CD4-positive, alpha-beta T cell treated with Interferon gamma for 1 hour (primary cell): ENCODE measurements at regions not wholly inside any gene's neighbourhood (a gene's known extent, or its start where the extent isn't known, plus 50 kb on each side); places are given as distances from the start of the nearest gene placed in this dataset.
"Not testable (repeated sequence)": the region's sequence is repeated elsewhere in the genome, so short reads cannot be mapped to it uniquely, and the experiment has no call there.

Experiments
- DNase-seq: peaks from one replicate; pipeline ENCODE4 v3.0.0-alpha.2; 2020

GRCh38 chr15:56568466-56569167, 103.7 kb upstream of the MNS1 start:
- DNase-seq: no peak

DNA sequence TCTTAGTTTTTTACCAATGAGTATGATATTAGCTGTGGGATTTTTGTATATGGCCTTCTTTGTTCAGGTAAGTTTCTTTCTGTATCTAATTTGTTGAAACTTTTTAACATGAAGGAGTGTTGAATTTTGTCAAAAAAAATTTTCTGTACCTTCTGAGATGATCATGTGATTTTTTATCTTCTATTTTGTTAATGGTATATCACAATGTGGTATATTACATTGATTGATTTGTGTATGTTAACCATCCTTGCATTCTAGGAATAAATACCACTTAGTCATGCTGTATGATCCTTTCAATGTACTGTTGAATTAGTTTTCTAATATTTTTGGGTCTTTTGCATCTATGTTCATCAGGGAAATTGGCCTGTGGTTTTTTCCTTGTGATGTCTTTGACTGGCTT, 92.5 kb upstream of the MNS1 start:
- DNase-seq: no peak

- no peak for DNase-seq
Measured at GRCh38 chr15:56553486-56553885, 88.5 kb upstream of the MNS1 start.

DNA sequence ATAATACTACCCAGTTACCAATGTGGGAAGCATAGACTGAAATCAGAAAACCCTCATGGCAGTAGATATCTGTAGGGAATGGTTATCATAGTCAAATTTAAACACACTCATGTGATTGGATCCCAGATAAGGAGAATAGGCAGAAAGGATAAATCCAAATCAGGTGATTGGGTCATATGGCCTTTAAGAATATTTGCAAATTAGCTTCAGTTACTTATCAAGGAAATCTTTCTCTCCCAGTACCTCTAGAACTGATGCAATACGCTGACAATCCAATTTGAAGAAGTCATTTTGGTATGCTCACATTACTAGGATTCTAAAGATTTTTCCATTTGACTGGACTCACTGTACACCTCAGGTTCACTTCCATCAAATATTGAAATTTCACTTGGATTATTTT, 87.7 kb upstream of the MNS1 start:
- DNase-seq: no peak

- not testable (repeated sequence) for DNase-seq
Measured at GRCh38 chr15:56540570-56540969, 75.6 kb upstream of the MNS1 start.

GRCh38 chr15:56540157-56540556, 75.2 kb upstream of the MNS1 start:
- not testable (repeated sequence) for DNase-seq

- DNase-seq: no peak
Measured at GRCh38 chr15:56538901-56539545, 74.1 kb upstream of the MNS1 start.

- DNase-seq: peak; percentile 27
Measured at GRCh38 chr15:56537881-56538280, 72.9 kb upstream of the MNS1 start.

DNA sequence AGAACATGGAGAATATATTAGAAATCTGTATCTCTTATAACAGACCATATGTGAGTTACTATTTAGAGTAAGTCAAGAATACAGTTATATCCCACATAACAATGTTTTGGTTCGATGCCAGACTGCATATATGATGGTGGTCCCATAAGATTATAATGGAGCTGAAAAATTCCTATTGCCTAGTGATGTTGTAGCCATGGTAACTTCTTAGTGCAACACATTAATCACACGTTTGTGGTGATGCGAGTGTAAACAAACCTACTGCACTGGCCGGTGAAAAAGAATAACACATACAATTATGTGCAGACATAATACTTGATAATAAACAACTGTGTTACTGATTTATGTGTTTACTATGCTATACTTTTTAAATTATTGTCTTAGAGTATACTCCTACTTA, 69.8 kb upstream of the MNS1 start:
- no peak for DNase-seq

DNA sequence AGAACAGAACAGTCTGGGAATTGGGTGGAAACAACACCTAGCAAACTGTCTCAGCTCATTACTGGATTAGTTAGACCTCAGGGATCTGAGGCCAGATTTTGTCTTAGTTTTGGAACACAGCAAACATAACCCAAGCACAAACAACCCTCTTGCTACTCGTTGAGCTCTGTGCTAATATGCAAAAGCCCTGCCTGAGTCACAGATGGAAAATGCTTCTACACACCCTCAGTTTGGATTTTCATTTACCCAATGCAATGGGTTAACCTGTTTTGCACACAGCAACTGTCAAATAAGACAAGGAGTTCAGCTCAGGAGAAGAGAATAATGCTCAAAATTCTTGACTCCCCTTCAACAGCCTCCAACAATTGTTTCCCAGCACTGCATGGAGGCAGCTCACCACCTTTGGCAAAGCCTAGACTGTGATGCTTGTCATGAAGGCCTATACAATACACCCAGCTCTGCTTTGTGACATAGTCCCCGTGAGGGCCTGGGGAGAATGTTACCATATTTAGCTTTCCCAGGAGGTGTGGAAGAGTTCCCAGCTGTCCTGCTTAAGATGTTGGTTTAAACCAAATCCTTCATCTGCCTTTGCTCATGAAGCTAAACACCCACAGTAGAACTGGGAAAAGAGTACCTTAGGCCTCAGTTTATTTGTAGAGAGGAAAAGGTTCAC, 68.9 kb upstream of the MNS1 start:
- DNase-seq: no peak

GRCh38 chr15:56532721-56533460, 68.0 kb upstream of the MNS1 start:
- DNase-seq: no peak

GRCh38 chr15:56530157-56530556, 65.2 kb upstream of the MNS1 start:
- DNase-seq: no peak

DNA sequence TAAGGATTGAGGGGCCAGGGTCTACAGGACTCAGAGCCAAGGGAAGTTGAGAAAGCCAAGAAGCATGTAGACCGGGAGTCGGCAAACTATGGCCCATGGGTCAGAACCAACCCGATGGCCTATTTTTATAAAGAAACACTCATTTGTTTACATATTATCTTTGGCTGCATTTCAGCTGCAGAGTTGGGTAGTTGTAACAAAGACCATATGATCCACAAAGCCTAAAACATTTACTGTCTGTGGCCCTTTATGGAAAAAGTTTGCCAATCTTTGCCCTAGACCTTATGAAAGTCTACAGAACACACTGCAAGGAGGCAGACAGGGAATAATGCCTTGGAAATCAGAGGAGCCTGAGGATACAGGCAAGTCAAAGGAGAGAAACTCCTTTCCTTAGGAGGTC, 63.2 kb upstream of the MNS1 start:
- DNase-seq: no peak

GRCh38 chr15:56524915-56525314, 60.0 kb upstream of the MNS1 start:
- DNase-seq: no peak

- no peak for DNase-seq
Measured at GRCh38 chr15:56523521-56523920, 58.6 kb upstream of the MNS1 start.

DNA sequence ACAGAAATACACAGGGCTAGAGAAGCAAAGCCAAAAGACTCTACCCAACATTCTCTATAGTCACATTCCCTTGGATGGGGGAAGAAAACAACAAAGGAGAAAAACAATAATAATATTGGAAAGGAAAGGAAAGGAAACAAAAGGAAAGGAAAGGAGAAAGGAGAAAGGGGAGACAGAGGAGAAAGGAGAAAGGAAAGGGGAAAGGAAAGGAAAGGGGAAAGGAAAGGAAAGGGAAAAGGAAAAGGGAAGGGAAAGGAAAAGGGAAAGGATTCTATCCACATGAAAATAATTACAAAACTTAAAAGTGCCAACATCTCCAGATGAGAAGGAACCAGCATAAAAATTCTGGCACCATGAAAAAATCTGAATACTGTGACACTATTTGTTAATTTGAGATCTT, 54.1 kb upstream of the MNS1 start:
- DNase-seq: no peak
